ENCODE measurements at regions not wholly inside any gene's neighbourhood (a gene's known extent, or its start where the extent isn't known, plus 50 kb on each side); places are given as distances from the start of the nearest gene placed in this dataset.

GRCh38 chrX:14079891-14080430 is 50.3 kb upstream of the GEMIN8 start:
- Histone ChIP-seq H3K9me3 (replicated peaks; ENCODE audit: control insufficient read depth, insufficient read depth, low read length) (no peaks in the 10 kb centered on the region), H3K36me3 (ENCODE audit: control insufficient read depth in 2 of 2, extremely low read depth in 1 of 2, insufficient read depth in 2 of 2, low read length in 2 of 2) (no peaks in the 10 kb centered on the region), H3K4me2 (ENCODE audit: insufficient read depth, low read length) (no peak overlapping the region), H3K4me1 (ENCODE audit: control insufficient read depth, extremely low read depth, insufficient read depth, low read length) (no peaks in the 10 kb centered on the region), H3K27ac (ENCODE audit: insufficient read depth, low read depth, low read length) (no peak overlapping the region), H4K20me1 (replicated peaks; ENCODE audit: control insufficient read depth, extremely low read depth, insufficient read depth, low read length) (no peaks in the 10 kb centered on the region), H3K9me1 (replicated peaks; ENCODE audit: control insufficient read depth, extremely low read depth, insufficient read depth, low read length) (no peaks in the 10 kb centered on the region), H3K27me3 (ENCODE audit: control insufficient read depth in 2 of 2, insufficient read depth in 2 of 2, low read length in 2 of 2) (no peaks in the 10 kb centered on the region), H3K4me3 (replicated peaks in 1 of 3; ENCODE audit: insufficient read depth in 1 of 3, low read depth in 1 of 3, low read length in 3 of 3) (no peak overlapping the region), H2AFZ (ENCODE audit: low read depth, low read length) (no peak overlapping the region), H3K79me2 (ENCODE audit: control insufficient read depth, insufficient read depth, low read length) (no peaks in the 10 kb centered on the region), H3K9ac (replicated peaks; ENCODE audit: extremely low read depth, insufficient read depth, low read length) (no peak overlapping the region)
- DNase-seq (ENCODE audit: low read depth, low spot score) (no peak), FAIRE-seq (no peak)
- dilution Hi-C loops (cut with MboI; ENCODE audit: extremely low pct_ligation_motif_present, low sequenced_read_pairs) (no loop called here), intact Hi-C loops (cut with micrococcal nuclease) (no loop called here)
- ChIA-PET CTCF (no interaction called here), POLR2A (no interaction called here)
- TF ChIP-seq POLR2A (IDR thresholded peaks at IDR 0.05; ENCODE audit: low read depth, low read length) (no peak), EZH2 (IDR thresholded peaks at IDR 0.05; ENCODE audit: borderline replicate concordance, low read depth, low read length, severe bottlenecking) (no peak), MAX (IDR thresholded peaks at IDR 0.05; ENCODE audit: insufficient read depth, insufficient read length) (no peak), GATA2 (IDR thresholded peaks at IDR 0.05; ENCODE audit: insufficient read depth, insufficient read length, low read depth, low read length) (no peak), MYC (IDR thresholded peaks at IDR 0.05; ENCODE audit: low read depth, low read length) (no peak), JUN (IDR thresholded peaks at IDR 0.05; ENCODE audit: borderline replicate concordance, insufficient read depth, insufficient read length, low read depth) (no peak), FOS (IDR thresholded peaks at IDR 0.05; ENCODE audit: borderline replicate concordance, insufficient read depth, low read length) (no peak), CTCF (IDR thresholded peaks at IDR 0.05; ENCODE audit: extremely low read depth in 1 of 2, insufficient read depth in 1 of 2, low read depth in 1 of 2, low read length in 2 of 2) (no peak), POLR2AphosphoS5 (IDR thresholded peaks at IDR 0.05; ENCODE audit: insufficient read depth, low read depth, low read length) (no peak)
- BruUV-seq (replicated peaks): no TSS peak

All from endothelial cell of umbilical vein (primary cell).